PC-3 (cell line): ENCODE measurements at regions not wholly inside any gene's neighbourhood (a gene's known extent, or its start where the extent isn't known, plus 50 kb on each side); places are given as distances from the start of the nearest gene placed in this dataset.

Experiments
- ATAC-seq: fragments of 200-7000 bp; cut with Tn5 transposase; 2 replicates; pipeline ENCODE4 v1.9.1; 2020; ENCODE audit warnings: mild to moderate bottlenecking, moderate library complexity
- BruUV-seq: library from RNA; stranded (reverse); fragments of 400-500 nt; replicated peaks from 2 replicates; lab custom pipeline; 2021; lab: Mats Ljungman, UMichigan
- CTCF ChIA-PET: fragments of 300-600 bp; sonication (Branson Sonifier 250); formaldehyde crosslinking; loops from one replicate; lab custom pipeline; 2022; ENCODE audit warnings: antibody characterized with exemption; lab: Charles Lee
- POLR2A ChIA-PET: fragments of 300-600 bp; sonication (Branson Sonifier 250); formaldehyde crosslinking; loops from one replicate; lab custom pipeline; 2022; ENCODE audit warnings: antibody characterized with exemption; ENCODE audit not compliant: unreplicated experiment; lab: Charles Lee
- DNase-seq: peaks from one replicate; pipeline ENCODE4 v3.0.0-alpha.2; 2015
- H2AFZ ChIP-seq: fragments of 300-600 bp; sonication (generic); 2 replicates; pipeline ENCODE4 v1.6.0; 2016; ENCODE audit warnings: antibody characterized with exemption, low read length
- H3F3A ChIP-seq: fragments of 300-600 bp; sonication (generic); one replicate; pipeline ENCODE4 v1.6.0; 2017; ENCODE audit warnings: antibody characterized with exemption, low read length, control low read depth, mild to moderate bottlenecking; ENCODE audit not compliant: unreplicated experiment
- H3K27ac ChIP-seq: fragments of 300-600 bp; sonication (generic); 2 replicates; pipeline ENCODE4 v1.5.1; 2016; ENCODE audit warnings: mild to moderate bottlenecking, low read length
- H3K27me3 ChIP-seq: fragments of 300-600 bp; sonication (generic); 2 replicates; pipeline ENCODE4 v1.6.1; 2016; ENCODE audit warnings: low read length, mixed read lengths
- H3K36me3 ChIP-seq: fragments of 300-600 bp; sonication (generic); 2 replicates; pipeline ENCODE4 v1.6.1; 2016; ENCODE audit warnings: low read depth, mixed run types, low read length, mixed read lengths
- H3K4me1 ChIP-seq: fragments of 300-600 bp; sonication (generic); 2 replicates; pipeline ENCODE4 v1.5.1; 2016; ENCODE audit warnings: low read length; ENCODE audit not compliant: insufficient read depth
- H3K4me2 ChIP-seq: fragments of 300-600 bp; sonication (generic); 2 replicates; pipeline ENCODE4 v1.6.0; 2016; ENCODE audit warnings: low read length
- H3K4me3 ChIP-seq: fragments of 300-600 bp; sonication (generic); 2 replicates; pipeline ENCODE4 v1.5.1; 2016; ENCODE audit warnings: mild to moderate bottlenecking, low read length, mixed read lengths
- H3K79me2 ChIP-seq: fragments of 300-600 bp; sonication (generic); 2 replicates; pipeline ENCODE4 v1.6.1; 2017; ENCODE audit warnings: low read length, mixed read lengths
- H3K9ac ChIP-seq: fragments of 300-600 bp; sonication (generic); 2 replicates; pipeline ENCODE4 v1.6.0; 2016; ENCODE audit warnings: mild to moderate bottlenecking, low read length
- H3K9me2 ChIP-seq: fragments of 300-600 bp; sonication (generic); replicated peaks from 2 replicates; pipeline ENCODE4 v1.6.1; 2016; ENCODE audit warnings: mixed run types, low read length, mixed read lengths
- H3K9me3 ChIP-seq: fragments of 300-600 bp; sonication (generic); 2 replicates; pipeline ENCODE4 v1.6.1; 2016; ENCODE audit warnings: low read length, mixed read lengths
- H4K20me1 ChIP-seq: fragments of 300-600 bp; sonication (generic); 2 replicates; pipeline ENCODE4 v1.6.1; 2016; ENCODE audit warnings: low read length, mixed read lengths
- CTCF ChIP-seq: fragments of 300-600 bp; sonication (generic); conservative IDR thresholded peaks from 2 replicates; pipeline ENCODE4 v1.5.1; 2017; ENCODE audit warnings: antibody characterized with exemption, low read depth, mild to moderate bottlenecking, low read length
- EZH2 ChIP-seq: fragments of 300-600 bp; sonication (generic); IDR thresholded peaks from one replicate; pipeline ENCODE4 v1.6.1; 2017; ENCODE audit warnings: antibody characterized with exemption, mild to moderate bottlenecking, low read length; ENCODE audit not compliant: unreplicated experiment
- EZH2phosphoT487 ChIP-seq: fragments of 300-600 bp; sonication (generic); IDR thresholded peaks from 2 replicates; pipeline ENCODE4 v1.6.1; 2018; ENCODE audit warnings: mild to moderate bottlenecking, antibody characterized with exemption, low read length, borderline replicate concordance
- intact Hi-C: fragments of 100-400 bp; cut with micrococcal nuclease; formaldehyde crosslinking; loops from 2 replicates; pipeline ENCODE4 v1.9.0; 2023

- Histone ChIP-seq H3K27ac (no peak overlapping the region), H3K4me2 (no peak overlapping the region), H3K9me3 (no peaks in the 10 kb centered on the region), H3K36me3 (no peaks in the 10 kb centered on the region), H3K79me2 (no peaks in the 10 kb centered on the region), H2AFZ (no peak overlapping the region), H3K4me3 (no peak overlapping the region), H3K9ac (no peak overlapping the region), H3K9me2 (no peaks in the 10 kb centered on the region), H4K20me1 (no peaks in the 10 kb centered on the region), H3K4me1 (no peaks in the 10 kb centered on the region), H3K27me3 (no peaks in the 10 kb centered on the region), H3F3A (no peaks in the 10 kb centered on the region)
- ATAC-seq (no peak), DNase-seq (peak; percentile 11)
- POLR2A ChIA-PET = no interaction called here
- intact Hi-C loops = no loop called here
- CTCF ChIA-PET = no interaction called here
- no peak for TF ChIP-seq EZH2
- TF ChIP-seq CTCF = peak; percentile 26; the same call in 1 of the 2 replicates
- no peak for TF ChIP-seq EZH2phosphoT487
- no TSS peak for BruUV-seq
Measured at GRCh38 chr2:138324068-138324771, 177.3 kb upstream of the SPOPL start.

DNA sequence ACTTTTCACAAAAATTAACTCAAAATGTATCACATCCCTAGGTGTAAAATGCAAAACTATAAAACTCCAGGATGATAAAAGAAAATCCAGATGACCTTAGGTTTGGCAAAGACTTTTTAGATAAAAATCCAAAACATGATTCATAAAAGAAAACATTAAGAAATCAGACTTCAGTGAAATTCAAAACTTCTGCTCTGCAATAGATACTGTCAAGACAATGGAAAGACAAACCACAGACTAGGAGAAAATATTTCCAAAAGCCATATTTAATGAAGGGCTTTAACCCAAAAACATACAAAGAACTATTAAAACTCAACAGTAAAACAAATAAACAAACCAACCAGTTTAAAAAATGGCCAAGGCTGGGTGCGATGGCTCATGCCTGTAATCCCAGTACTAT lies 173.6 kb upstream of the SPOPL start:
- no peaks in the 10 kb centered on the region for H3K79me2 ChIP-seq
- no peak for DNase-seq
- TF ChIP-seq EZH2 = no peak
- TF ChIP-seq CTCF = no peak
- TF ChIP-seq EZH2phosphoT487 = no peak
- no TSS peak for BruUV-seq
- H3K9me2 ChIP-seq = no peaks in the 10 kb centered on the region
- H2AFZ ChIP-seq = no peak overlapping the region
- no peak overlapping the region for H3K4me3 ChIP-seq
- no peak overlapping the region for H3K27ac ChIP-seq
- H3K4me1 ChIP-seq = no peaks in the 10 kb centered on the region
- H3K27me3 ChIP-seq = no peaks in the 10 kb centered on the region
- CTCF ChIA-PET = no interaction called here
- no peak for ATAC-seq
- H3K4me2 ChIP-seq = no peak overlapping the region
- no peaks in the 10 kb centered on the region for H3K9me3 ChIP-seq
- no peaks in the 10 kb centered on the region for H3F3A ChIP-seq
- no peak overlapping the region for H3K9ac ChIP-seq
- intact Hi-C loops = no loop called here
- no peaks in the 10 kb centered on the region for H4K20me1 ChIP-seq
- H3K36me3 ChIP-seq = no peaks in the 10 kb centered on the region
- POLR2A ChIA-PET = no interaction called here

- no peak overlapping the region for H3K4me2 ChIP-seq
- H3F3A ChIP-seq = no peaks in the 10 kb centered on the region
- H3K4me3 ChIP-seq = no peak overlapping the region
- H2AFZ ChIP-seq = no peak overlapping the region
- ChIA-PET POLR2A (no interaction called here), CTCF (interaction anchor here (0.5 kb wide), 1 partner anchor 518 kb away, joined by 3 read pairs; no protein-coding TSS in a partner anchor)
- H3K27me3 ChIP-seq = no peaks in the 10 kb centered on the region
- H3K4me1 ChIP-seq = no peaks in the 10 kb centered on the region
- H3K9me2 ChIP-seq = no peaks in the 10 kb centered on the region
- no peak overlapping the region for H3K27ac ChIP-seq
- BruUV-seq = no TSS peak
- intact Hi-C loops = no loop called here
- no peaks in the 10 kb centered on the region for H3K79me2 ChIP-seq
- TF ChIP-seq EZH2 (no peak), CTCF (no peak), EZH2phosphoT487 (no peak)
- H3K9ac ChIP-seq = no peak overlapping the region
- H3K36me3 ChIP-seq = no peaks in the 10 kb centered on the region
- H4K20me1 ChIP-seq = no peaks in the 10 kb centered on the region
- ATAC-seq (no peak), DNase-seq (no peak)
- no peaks in the 10 kb centered on the region for H3K9me3 ChIP-seq
Measured at GRCh38 chr2:138329162-138329561, 172.4 kb upstream of the SPOPL start.
